SK-N-SH treated with all-trans-retinoic acid at 6 μM for 48 hours (cell line): ENCODE measurements at regions not wholly inside any gene's neighbourhood (a gene's known extent, or its start where the extent isn't known, plus 50 kb on each side); places are given as distances from the start of the nearest gene placed in this dataset.

Source experiments
- ATAC-seq: fragments of 200-7000 bp; cut with Tn5 transposase; 3 replicates; pipeline ENCODE4 v1.9.1; 2020; ENCODE audit warnings: mild to moderate bottlenecking, moderate library complexity
- ARNTL ChIP-seq: fragments of 450-650 bp; formaldehyde crosslinking; IDR thresholded peaks from 2 replicates; pipeline ENCODE4 v1.5.0; 2020; ENCODE audit warnings: low read depth, mild to moderate bottlenecking, moderate library complexity, borderline replicate concordance
- BACH2 ChIP-seq: fragments of 250-450 bp; sonication (Bioruptor Pico); IDR thresholded peaks from 2 replicates; pipeline ENCODE4 v1.9.0; 2021; ENCODE audit warnings: mild to moderate bottlenecking, borderline replicate concordance
- CREB5 ChIP-seq: fragments of 250-450 bp; sonication (Bioruptor Pico); IDR thresholded peaks from 2 replicates; pipeline ENCODE4 v1.5.1; 2020; ENCODE audit warnings: low read depth, mild to moderate bottlenecking, moderate library complexity
- CSDC2 ChIP-seq: fragments of 250-450 bp; sonication (Bioruptor Pico); IDR thresholded peaks from 2 replicates; pipeline ENCODE4 v1.5.0; 2020; ENCODE audit warnings: mild to moderate bottlenecking, moderate library complexity
- CSRNP3 ChIP-seq: fragments of 250-450 bp; sonication (Bioruptor Pico); IDR thresholded peaks from 2 replicates; pipeline ENCODE4 v1.5.1; 2021; ENCODE audit warnings: mild to moderate bottlenecking, moderate library complexity
- ESRRG ChIP-seq: fragments of 250-450 bp; sonication (Bioruptor Pico); IDR thresholded peaks from 2 replicates; pipeline ENCODE4 v1.6.1; 2021; ENCODE audit warnings: mild to moderate bottlenecking
- ISL1 ChIP-seq: fragments of 250-450 bp; sonication (Bioruptor Pico); IDR thresholded peaks from 2 replicates; pipeline ENCODE4 v2.1.2; 2022; ENCODE audit warnings: mild to moderate bottlenecking, moderate library complexity
- OSR1 ChIP-seq: fragments of 250-450 bp; sonication (Bioruptor Pico); IDR thresholded peaks from 2 replicates; pipeline ENCODE4 v1.8.0; 2022; ENCODE audit warnings: moderate library complexity, mild to moderate bottlenecking, inconsistent platforms
- PATZ1 ChIP-seq: fragments of 250-450 bp; sonication (Bioruptor Pico); IDR thresholded peaks from 2 replicates; pipeline ENCODE4 v1.8.0; 2020; ENCODE audit warnings: mild to moderate bottlenecking, moderate library complexity, borderline replicate concordance
- POU6F1 ChIP-seq: fragments of 250-450 bp; sonication (Bioruptor Pico); IDR thresholded peaks from 2 replicates; pipeline ENCODE4 v1.8.0; 2021; ENCODE audit warnings: low read depth, mild to moderate bottlenecking, moderate library complexity, borderline replicate concordance
- PPARA ChIP-seq: fragments of 250-450 bp; sonication (Bioruptor Pico); IDR thresholded peaks from 2 replicates; pipeline ENCODE4 v1.5.0; 2020; ENCODE audit warnings: mild to moderate bottlenecking, borderline replicate concordance
- RARB ChIP-seq: fragments of 250-450 bp; sonication (Bioruptor Pico); IDR thresholded peaks from 2 replicates; pipeline ENCODE4 v1.8.0; 2021; ENCODE audit warnings: mild to moderate bottlenecking, moderate library complexity
- SNAI2 ChIP-seq: fragments of 250-450 bp; sonication (Bioruptor Pico); IDR thresholded peaks from 2 replicates; pipeline ENCODE4 v1.5.0; 2020; ENCODE audit warnings: mild to moderate bottlenecking, moderate library complexity
- TCF4 ChIP-seq: fragments of 250-450 bp; sonication (Bioruptor Pico); IDR thresholded peaks from 2 replicates; pipeline ENCODE4 v1.8.0; 2021; ENCODE audit warnings: mild to moderate bottlenecking, moderate library complexity, borderline replicate concordance
- TSHZ2 ChIP-seq: fragments of 250-450 bp; sonication (Bioruptor Pico); IDR thresholded peaks from 2 replicates; pipeline ENCODE4 v1.5.0; 2020; ENCODE audit warnings: mild to moderate bottlenecking, moderate library complexity
- ZC3H10 ChIP-seq: fragments of 250-450 bp; sonication (Bioruptor Pico); IDR thresholded peaks from 2 replicates; pipeline ENCODE4 v1.5.1; 2021; ENCODE audit warnings: mild to moderate bottlenecking, moderate library complexity
- ZFP3 ChIP-seq: fragments of 250-450 bp; sonication (Bioruptor Pico); IDR thresholded peaks from 2 replicates; pipeline ENCODE4 v1.5.0; 2020; ENCODE audit warnings: mild to moderate bottlenecking, moderate library complexity
- ZFP30 ChIP-seq: fragments of 450-650 bp; formaldehyde crosslinking; IDR thresholded peaks from 2 replicates; pipeline ENCODE4 v1.5.0; 2022; ENCODE audit warnings: mild to moderate bottlenecking, moderate library complexity
- ZNF70 ChIP-seq: fragments of 450-650 bp; formaldehyde crosslinking; IDR thresholded peaks from 2 replicates; pipeline ENCODE4 v1.5.0; 2020; ENCODE audit warnings: mild to moderate bottlenecking, moderate library complexity
- ZNF8 ChIP-seq: fragments of 450-650 bp; formaldehyde crosslinking; IDR thresholded peaks from 2 replicates; pipeline ENCODE4 v1.5.0; 2020; ENCODE audit warnings: mild to moderate bottlenecking, moderate library complexity

- TF ChIP-seq TSHZ2, result no peak
Measured at GRCh38 chr4:27894951-27895350, 1034.3 kb downstream of the STIM2 start (continued).

- no peak for ATAC-seq
- no peak for TF ChIP-seq PPARA (CRISPR knock-in tag)
- TF ChIP-seq PATZ1 (CRISPR knock-in tag), result no peak
- no peak for TF ChIP-seq CSRNP3 (CRISPR knock-in tag)
- TF ChIP-seq ARNTL (CRISPR knock-in tag), result no peak
- no peak for TF ChIP-seq ZNF8 (CRISPR knock-in tag)
- TF ChIP-seq ISL1 (CRISPR knock-in tag), result no peak
- TF ChIP-seq TCF4 (CRISPR knock-in tag), result no peak
- TF ChIP-seq ESRRG (CRISPR knock-in tag), result no peak
- no peak for TF ChIP-seq ZFP3 (CRISPR knock-in tag)
- TF ChIP-seq, all 23 proteins: peak for 0
Measured at GRCh38 chr4:27908356-27908755, 1047.7 kb downstream of the STIM2 start.

GRCh38 chr4:27910227-27910626 lies 1049.6 kb downstream of the STIM2 start:
- ATAC-seq, result no peak
- TF ChIP-seq CSDC2 (CRISPR knock-in tag) (no peak), TSHZ2 (no peak), ZFP30 (CRISPR knock-in tag) (no peak), PATZ1 (CRISPR knock-in tag) (no peak), ZC3H10 (CRISPR knock-in tag) (no peak), PPARA (CRISPR knock-in tag) (no peak), ARNTL (CRISPR knock-in tag) (no peak), TCF4 (CRISPR knock-in tag) (no peak), CREB5 (no peak), POU6F1 (CRISPR knock-in tag) (no peak), BACH2 (no peak), OSR1 (CRISPR knock-in tag) (no peak), SNAI2 (CRISPR knock-in tag) (no peak), CSRNP3 (CRISPR knock-in tag) (no peak), ESRRG (CRISPR knock-in tag) (no peak), RARB (CRISPR knock-in tag) (no peak), ZNF70 (no peak), ZFP3 (CRISPR knock-in tag) (no peak), ZNF8 (CRISPR knock-in tag) (no peak)
